ENCODE measurements at regions not wholly inside any gene's neighbourhood (a gene's known extent, or its start where the extent isn't known, plus 50 kb on each side); places are given as distances from the start of the nearest gene placed in this dataset.

DNA sequence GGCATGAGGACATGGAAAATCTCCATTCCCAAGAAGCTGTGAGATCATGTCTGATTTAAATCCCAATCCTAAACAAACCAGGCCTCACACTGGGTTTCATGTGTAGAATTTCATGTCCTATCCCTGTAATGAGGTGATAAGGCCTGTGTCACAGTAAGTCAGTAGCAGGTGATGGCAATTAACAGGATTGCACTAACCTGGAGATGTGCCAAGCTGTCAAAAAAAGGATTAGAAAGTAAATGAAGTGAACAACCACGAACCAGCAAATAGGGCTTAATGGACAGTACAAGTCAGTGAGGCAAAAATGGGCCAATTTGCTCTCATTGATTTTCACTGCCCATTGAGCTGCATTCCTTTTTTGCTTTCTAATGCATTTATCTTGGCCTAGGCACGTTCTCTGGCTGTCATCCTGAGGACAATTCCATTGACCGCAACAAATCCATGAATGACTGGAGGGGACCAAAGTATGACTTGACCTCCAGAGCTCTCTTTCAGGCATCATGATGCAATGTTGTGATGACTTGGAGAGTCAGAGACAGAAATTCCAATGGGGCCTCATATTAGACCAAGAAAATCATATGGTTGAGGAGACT is 673.6 kb upstream of the ADGRL2 start:
- TF ChIP-seq YY1 (IDR thresholded peaks at IDR 0.05; ENCODE audit: low read depth) (no peak), TAF1 (IDR thresholded peaks at IDR 0.05; ENCODE audit: low read depth) (no peak), CEBPB (IDR thresholded peaks at IDR 0.05) (no peak), NFIC (IDR thresholded peaks at IDR 0.05) (0 out of 2 replicates have a peak, but pooled peaks have one; percentile 9), EGR1 (IDR thresholded peaks at IDR 0.05) (no peak)
- TF ChIP-seq, protein P1, sequence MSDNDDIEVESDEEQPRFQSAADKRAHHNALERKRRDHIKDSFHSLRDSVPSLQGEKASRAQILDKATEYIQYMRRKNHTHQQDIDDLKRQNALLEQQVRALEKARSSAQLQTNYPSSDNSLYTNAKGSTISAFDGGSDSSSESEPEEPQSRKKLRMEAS (IDR thresholded peaks at IDR 0.05), result no peak
